CD14-positive monocyte (primary cell): ENCODE measurements at regions not wholly inside any gene's neighbourhood (a gene's known extent, or its start where the extent isn't known, plus 50 kb on each side); places are given as distances from the start of the nearest gene placed in this dataset.

Experiments used
- DNase-seq, 3 donors: peaks; one replicate each; pipeline ENCODE4 v3.0.0-alpha.2; 2011 to 2022
- H2AFZ ChIP-seq: 2 replicates; pipeline ENCODE4 v1.6.0; 2012; ENCODE audit warnings: mild to moderate bottlenecking, low read depth, low read length, inconsistent platforms; ENCODE audit not compliant: insufficient read depth, poor library complexity, severe bottlenecking
- H3K27ac ChIP-seq, 2 donors: 1 replicate in 1 of 2; 2 replicates in 1 of 2; pipeline ENCODE4 v1.5.1; 2012 to 2013; ENCODE audit warnings: low read length in 2 of 2, control low read depth in 1 of 2, inconsistent platforms in 1 of 2, low read depth in 1 of 2, mild to moderate bottlenecking in 1 of 2
- H3K27me3 ChIP-seq, 2 donors: one replicate each; pipeline versions ENCODE4 v1.6.0 to v1.6.1; 2011 to 2013; ENCODE audit warnings: low read length in 2 of 2; ENCODE audit not compliant: control insufficient read depth in 2 of 2, insufficient read depth in 2 of 2
- H3K36me3 ChIP-seq, 2 donors: replicated peaks in 1 of 2; 1 replicate in 1 of 2; 2 replicates in 1 of 2; pipeline versions ENCODE4 v1.5.1 to v1.6.1; 2012 to 2013; ENCODE audit warnings: low read length in 2 of 2, control low read depth in 1 of 2, inconsistent platforms in 1 of 2, mild to moderate bottlenecking in 1 of 2; ENCODE audit not compliant: insufficient read depth in 2 of 2, control insufficient read depth in 1 of 2
- H3K4me1 ChIP-seq, 2 donors: 1 replicate in 1 of 2; 2 replicates in 1 of 2; pipeline versions ENCODE4 v1.5.1 to v1.6.1; 2012 to 2013; ENCODE audit warnings: low read length in 2 of 2, control low read depth in 1 of 2, inconsistent platforms in 1 of 2, mild to moderate bottlenecking in 1 of 2, moderate library complexity in 1 of 2; ENCODE audit not compliant: insufficient read depth in 2 of 2, control insufficient read depth in 1 of 2
- H3K4me2 ChIP-seq: replicated peaks from 2 replicates; pipeline ENCODE3; 2012; ENCODE audit warnings: low read length, moderate library complexity, mild to moderate bottlenecking; ENCODE audit not compliant: poor library complexity, severe bottlenecking; ENCODE audit errors: extremely low read depth
- H3K4me3 ChIP-seq, 3 experiments: fragments of 200-600 bp in 1 of 3; sonication (generic) in 1 of 3; replicated peaks in 1 of 3; 1 replicate in 2 of 3; 2 replicates in 1 of 3; pipeline ENCODE4 v1.5.1; 2011 to 2013; ENCODE audit warnings: low read length in 3 of 3, mild to moderate bottlenecking in 3 of 3, control low read depth in 2 of 3, low read depth in 2 of 3, inconsistent platforms in 1 of 3, moderate library complexity in 1 of 3
- H3K79me2 ChIP-seq: 2 replicates; pipeline ENCODE4 v1.6.0; 2012; ENCODE audit warnings: mild to moderate bottlenecking, control low read depth, inconsistent platforms, low read length, moderate library complexity; ENCODE audit not compliant: insufficient read depth
- H3K9ac ChIP-seq: 2 replicates; pipeline ENCODE4 v1.6.0; 2017; ENCODE audit warnings: low read length, mild to moderate bottlenecking; ENCODE audit not compliant: insufficient read depth, poor library complexity, severe bottlenecking
- H3K9me3 ChIP-seq, 2 donors: replicated peaks in 1 of 2; 1 replicate in 1 of 2; 2 replicates in 1 of 2; pipeline versions ENCODE4 v1.5.1 to v1.6.1; 2012 to 2013; ENCODE audit warnings: low read length in 2 of 2, control low read depth in 1 of 2; ENCODE audit not compliant: control insufficient read depth in 1 of 2, insufficient read depth in 1 of 2
- H4K20me1 ChIP-seq: 2 replicates; pipeline ENCODE4 v1.6.0; 2012; ENCODE audit warnings: mild to moderate bottlenecking, low read length, control low read depth, moderate library complexity; ENCODE audit not compliant: insufficient read depth
- H3K27ac Mint-ChIP-seq, 7 donors: one replicate each; pipeline ENCODE4 v1.8.0; 2020; ENCODE audit warnings: mild to moderate bottlenecking in 7 of 7, mixed read lengths in 7 of 7, moderate library complexity in 6 of 7, inconsistent platforms in 2 of 7
- H3K27me3 Mint-ChIP-seq, 3 donors: one replicate each; pipeline ENCODE4 v1.8.0; 2021 to 2022; ENCODE audit warnings: low read depth in 3 of 3, mild to moderate bottlenecking in 3 of 3, mixed read lengths in 3 of 3, moderate library complexity in 3 of 3, inconsistent platforms in 1 of 3
- H3K36me3 Mint-ChIP-seq, 2 donors: one replicate each; pipeline ENCODE4 v1.8.0; 2020; ENCODE audit warnings: mixed read lengths in 2 of 2, inconsistent platforms in 1 of 2, mild to moderate bottlenecking in 1 of 2
- H3K4me1 Mint-ChIP-seq: one replicate; pipeline ENCODE4 v1.8.0; 2020; ENCODE audit warnings: mild to moderate bottlenecking, mixed read lengths
- H3K4me3 Mint-ChIP-seq, 2 donors: one replicate each; pipeline ENCODE4 v1.8.0; 2020; ENCODE audit warnings: mild to moderate bottlenecking in 2 of 2, mixed read lengths in 2 of 2, moderate library complexity in 1 of 2
- H3K9me3 Mint-ChIP-seq, 7 donors: one replicate each; pipeline ENCODE4 v1.8.0; 2020 to 2022; ENCODE audit warnings: mixed read lengths in 7 of 7, mild to moderate bottlenecking in 6 of 7, moderate library complexity in 6 of 7, inconsistent platforms in 2 of 7
- WGBS: methylation state at CpG from one replicate; pipeline ENCODE4 v1.1.5; 2013; ENCODE audit warnings: missing lambda C conversion rate; ENCODE audit not compliant: insufficient coverage; 5-methylcytosine and 5-hydroxymethylcytosine counted together
- intact Hi-C, 2 donors: fragments of 100-400 bp; cut with micrococcal nuclease; formaldehyde crosslinking; loops; one replicate each; pipeline versions ENCODE4 v1.15.0 to v1.15.1; 2023
- TF ChIP-seq, protein P1 (sequence below): fragments of 200-600 bp; IDR thresholded peaks from one replicate; pipeline ENCODE4 v1.8.0; 2022; ENCODE audit warnings: antibody characterized with exemption, mild to moderate bottlenecking

DNA sequence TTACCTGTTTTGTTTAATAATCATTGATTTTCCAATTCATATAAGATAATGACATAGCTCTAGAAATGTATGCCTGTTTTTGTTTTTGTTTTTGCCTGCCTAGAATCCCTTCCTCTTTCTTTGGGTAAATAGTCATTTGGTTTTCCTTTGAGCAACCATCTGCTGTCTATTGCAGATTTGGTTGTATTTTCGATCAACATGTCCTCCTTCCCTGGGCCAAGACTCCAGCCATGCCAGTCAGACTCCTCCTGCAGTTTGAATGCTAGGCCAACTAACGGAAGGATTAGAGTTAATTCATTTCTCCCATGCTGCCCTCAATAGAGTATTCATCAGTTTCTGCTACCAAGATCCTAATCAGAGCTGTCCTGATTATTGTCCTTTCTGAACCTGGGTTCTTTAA lies 67.1 kb downstream of the MAIP1 start:
- H3K4me3 ChIP-seq = no peak overlapping the region
- Mint-ChIP-seq H3K9me3 (peaks cover 0 to 6% (median 3%) of the 10 kb centered on the region in 7 donors), H3K4me1 (no peaks in the 10 kb centered on the region), H3K27me3 (peaks cover 0 to 2% (median 0%) of the 10 kb centered on the region in 3 donors), H3K4me3 (no peak overlapping the region), H3K36me3 (no peaks in the 10 kb centered on the region), H3K27ac (no peak overlapping the region)
- intact Hi-C loops = no loop called here
- H3K9ac ChIP-seq = no peak overlapping the region
- TF ChIP-seq, protein P1, sequence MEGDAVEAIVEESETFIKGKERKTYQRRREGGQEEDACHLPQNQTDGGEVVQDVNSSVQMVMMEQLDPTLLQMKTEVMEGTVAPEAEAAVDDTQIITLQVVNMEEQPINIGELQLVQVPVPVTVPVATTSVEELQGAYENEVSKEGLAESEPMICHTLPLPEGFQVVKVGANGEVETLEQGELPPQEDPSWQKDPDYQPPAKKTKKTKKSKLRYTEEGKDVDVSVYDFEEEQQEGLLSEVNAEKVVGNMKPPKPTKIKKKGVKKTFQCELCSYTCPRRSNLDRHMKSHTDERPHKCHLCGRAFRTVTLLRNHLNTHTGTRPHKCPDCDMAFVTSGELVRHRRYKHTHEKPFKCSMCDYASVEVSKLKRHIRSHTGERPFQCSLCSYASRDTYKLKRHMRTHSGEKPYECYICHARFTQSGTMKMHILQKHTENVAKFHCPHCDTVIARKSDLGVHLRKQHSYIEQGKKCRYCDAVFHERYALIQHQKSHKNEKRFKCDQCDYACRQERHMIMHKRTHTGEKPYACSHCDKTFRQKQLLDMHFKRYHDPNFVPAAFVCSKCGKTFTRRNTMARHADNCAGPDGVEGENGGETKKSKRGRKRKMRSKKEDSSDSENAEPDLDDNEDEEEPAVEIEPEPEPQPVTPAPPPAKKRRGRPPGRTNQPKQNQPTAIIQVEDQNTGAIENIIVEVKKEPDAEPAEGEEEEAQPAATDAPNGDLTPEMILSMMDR = no peak
- WGBS = 100% methylated on average over 2 of the region's 2 CpGs
- no peaks in the 10 kb centered on the region for H4K20me1 ChIP-seq
- no peak overlapping the region for H3K4me2 ChIP-seq
- H3K27ac ChIP-seq = no peak overlapping the region
- no peak for DNase-seq
- no peak overlapping the region for H2AFZ ChIP-seq
- peaks cover 0 to 2% of the 10 kb centered on the region in 2 donors for H3K9me3 ChIP-seq
- H3K4me1 ChIP-seq = no peaks in the 10 kb centered on the region
- H3K79me2 ChIP-seq = no peaks in the 10 kb centered on the region
- H3K27me3 ChIP-seq = no peaks in the 10 kb centered on the region
- no peaks in the 10 kb centered on the region for H3K36me3 ChIP-seq

DNA sequence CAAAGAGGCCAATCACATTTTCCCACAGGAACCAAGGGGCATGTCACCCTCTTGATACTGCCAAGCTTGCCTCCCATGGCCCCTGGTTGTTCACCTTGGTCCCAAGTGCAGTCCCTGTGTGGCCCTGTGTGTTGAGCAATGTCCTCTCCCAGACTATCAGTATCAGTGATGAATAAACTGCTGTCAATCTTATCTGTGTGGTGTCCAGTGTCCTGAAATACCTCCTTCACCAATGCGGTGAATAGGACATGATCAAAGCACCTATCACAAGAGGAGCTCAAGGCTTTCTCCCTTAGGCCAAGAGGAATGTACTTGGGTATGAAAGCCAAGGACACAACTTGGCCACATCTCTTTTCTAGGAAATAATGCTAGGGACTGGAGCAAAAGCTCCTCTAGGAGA lies 68.2 kb downstream of the MAIP1 start:
- no peak for DNase-seq
- intact Hi-C loops = no loop called here
- Histone ChIP-seq H3K9me3 (no peaks in the 10 kb centered on the region), H2AFZ (no peak overlapping the region), H3K4me1 (no peaks in the 10 kb centered on the region), H3K36me3 (no peaks in the 10 kb centered on the region), H3K79me2 (no peaks in the 10 kb centered on the region), H3K9ac (no peak overlapping the region), H3K4me3 (no peak overlapping the region), H3K4me2 (no peak overlapping the region), H3K27me3 (no peaks in the 10 kb centered on the region), H4K20me1 (no peaks in the 10 kb centered on the region), H3K27ac (no peak overlapping the region)
- WGBS = no CpG with 5 or more reads among the region's 1 CpG
- H3K36me3 Mint-ChIP-seq = no peaks in the 10 kb centered on the region
- no peak overlapping the region for H3K27ac Mint-ChIP-seq
- TF ChIP-seq, protein P1 = no peak
- H3K9me3 Mint-ChIP-seq = peaks cover 0 to 3% (median 2%) of the 10 kb centered on the region in 7 donors
- H3K4me1 Mint-ChIP-seq = no peaks in the 10 kb centered on the region
- H3K27me3 Mint-ChIP-seq = no peaks in the 10 kb centered on the region
- H3K4me3 Mint-ChIP-seq = no peak overlapping the region
